Activated CD8-positive, alpha-beta T cell treated with anti-CD3 and anti-CD28 coated beads for 36 hours (primary cell): ENCODE measurements at regions not wholly inside any gene's neighbourhood (a gene's known extent, or its start where the extent isn't known, plus 50 kb on each side); places are given as distances from the start of the nearest gene placed in this dataset.

Experiments used
- ATAC-seq: fragments of 200-7000 bp; cut with Tn5 transposase; one replicate; pipeline ENCODE4 v1.10.0; 2021; ENCODE audit warnings: mild to moderate bottlenecking, moderate library complexity
- CTCF ChIA-PET: fragments of 350-600 bp; sonication (Branson Sonifier 250); formaldehyde crosslinking; loops from one replicate; lab custom pipeline; 2021; ENCODE audit warnings: antibody characterized with exemption; lab: Charles Lee
- POLR2A ChIA-PET: fragments of 350-600 bp; sonication (Branson Sonifier 250); formaldehyde crosslinking; loops from one replicate; lab custom pipeline; 2021; ENCODE audit warnings: antibody characterized with exemption; lab: Charles Lee
- DNase-seq: peaks from one replicate; pipeline ENCODE4 v3.0.0-alpha.2; 2020
- H3K27ac Mint-ChIP-seq: one replicate; pipeline ENCODE4 v1.8.0; 2021; ENCODE audit warnings: mild to moderate bottlenecking, mixed read lengths
- H3K27me3 Mint-ChIP-seq: one replicate; pipeline ENCODE4 v1.8.0; 2021; ENCODE audit warnings: mixed read lengths
- H3K36me3 Mint-ChIP-seq: one replicate; pipeline ENCODE4 v1.8.0; 2021; ENCODE audit warnings: low read depth, mixed read lengths
- H3K4me1 Mint-ChIP-seq: one replicate; pipeline ENCODE4 v1.8.0; 2021; ENCODE audit warnings: low read depth, mixed read lengths
- H3K4me3 Mint-ChIP-seq: one replicate; pipeline ENCODE4 v1.8.0; 2021; ENCODE audit warnings: mild to moderate bottlenecking, moderate library complexity, mixed read lengths
- H3K9me3 Mint-ChIP-seq: one replicate; pipeline ENCODE4 v1.8.0; 2021; ENCODE audit warnings: mixed read lengths
- CTCF ChIP-seq: fragments of 200-600 bp; IDR thresholded peaks from one replicate; pipeline ENCODE4 v1.8.0; 2022; ENCODE audit warnings: antibody characterized with exemption, mild to moderate bottlenecking
- intact Hi-C: fragments of 100-400 bp; cut with micrococcal nuclease; formaldehyde crosslinking; loops from one replicate; pipeline ENCODE4 v1.10.0; 2022

DNA sequence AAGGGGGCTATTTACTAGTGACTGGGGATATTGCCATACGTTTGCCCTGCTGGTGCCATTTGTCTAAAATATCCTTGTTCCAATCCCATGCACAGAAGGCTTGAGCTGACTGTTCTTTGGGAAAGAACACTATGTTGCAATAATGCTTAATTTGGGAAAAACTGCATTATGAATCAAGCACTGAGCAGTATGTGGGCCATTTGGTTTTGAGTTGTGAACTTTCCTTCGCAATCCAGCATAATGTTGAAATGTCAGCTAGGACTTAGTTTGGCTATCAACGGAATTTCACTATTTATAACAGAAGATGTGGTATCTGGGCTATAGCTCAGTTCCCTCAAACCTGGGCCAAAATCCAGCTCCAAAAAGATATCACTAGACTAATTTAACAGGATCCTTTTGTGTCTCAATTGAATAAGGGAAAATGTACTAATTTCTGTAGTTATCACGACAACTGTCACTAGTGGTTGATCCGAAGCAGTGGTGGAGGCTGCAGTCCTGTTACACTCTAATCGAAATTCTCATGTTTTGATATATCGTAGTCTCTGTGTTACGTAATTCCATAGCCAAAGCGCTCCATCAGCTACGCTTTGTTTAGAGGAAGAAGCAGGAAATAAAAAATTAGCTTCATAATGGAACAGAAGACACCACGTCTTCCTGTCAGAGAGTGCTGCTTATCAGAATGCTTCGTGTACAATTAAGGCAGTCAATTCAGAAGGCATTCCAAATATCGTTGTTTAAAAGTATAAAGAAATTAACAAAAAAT, 686.8 kb upstream of the SALL3 start:
- Mint-ChIP-seq H3K4me3 (no peak overlapping the region), H3K36me3 (no peaks in the 10 kb centered on the region), H3K9me3 (no peaks in the 10 kb centered on the region), H3K27ac (no peak overlapping the region), H3K4me1 (no peaks in the 10 kb centered on the region), H3K27me3 (no peaks in the 10 kb centered on the region)
- ChIA-PET POLR2A (no interaction called here), CTCF (no interaction called here)
- no peak for ATAC-seq
- DNase-seq = no peak
- TF ChIP-seq CTCF = no peak
- intact Hi-C loops = no loop called here

- no peak overlapping the region for H3K27ac Mint-ChIP-seq
- POLR2A ChIA-PET = no interaction called here
- intact Hi-C loops = no loop called here
- no peak for ATAC-seq
- DNase-seq = no peak
- H3K4me3 Mint-ChIP-seq = no peak overlapping the region
- no peaks in the 10 kb centered on the region for H3K9me3 Mint-ChIP-seq
- CTCF ChIA-PET = no interaction called here
- no peaks in the 10 kb centered on the region for H3K27me3 Mint-ChIP-seq
- TF ChIP-seq CTCF = no peak
- no peaks in the 10 kb centered on the region for H3K4me1 Mint-ChIP-seq
- H3K36me3 Mint-ChIP-seq = no peaks in the 10 kb centered on the region
Measured at GRCh38 chr18:78293540-78293939, 686.1 kb upstream of the SALL3 start.

GRCh38 chr18:78293940-78294541, 685.6 kb upstream of the SALL3 start:
- Mint-ChIP-seq H3K36me3 (no peaks in the 10 kb centered on the region), H3K4me3 (no peak overlapping the region), H3K4me1 (no peaks in the 10 kb centered on the region), H3K27ac (no peak overlapping the region), H3K27me3 (no peaks in the 10 kb centered on the region), H3K9me3 (no peaks in the 10 kb centered on the region)
- intact Hi-C loops = no loop called here
- TF ChIP-seq CTCF = no peak
- ATAC-seq (no peak), DNase-seq (no peak)
- ChIA-PET POLR2A (no interaction called here), CTCF (no interaction called here)

GRCh38 chr18:78295262-78295661, 684.4 kb upstream of the SALL3 start:
- no peak for DNase-seq
- CTCF ChIA-PET = no interaction called here
- no peaks in the 10 kb centered on the region for H3K4me1 Mint-ChIP-seq
- intact Hi-C loops = no loop called here
- POLR2A ChIA-PET = no interaction called here
- no peak for TF ChIP-seq CTCF
- no peak for ATAC-seq
- no peak overlapping the region for H3K4me3 Mint-ChIP-seq
- H3K9me3 Mint-ChIP-seq = no peaks in the 10 kb centered on the region
- no peak overlapping the region for H3K27ac Mint-ChIP-seq
- H3K27me3 Mint-ChIP-seq = no peaks in the 10 kb centered on the region
- no peaks in the 10 kb centered on the region for H3K36me3 Mint-ChIP-seq

DNA sequence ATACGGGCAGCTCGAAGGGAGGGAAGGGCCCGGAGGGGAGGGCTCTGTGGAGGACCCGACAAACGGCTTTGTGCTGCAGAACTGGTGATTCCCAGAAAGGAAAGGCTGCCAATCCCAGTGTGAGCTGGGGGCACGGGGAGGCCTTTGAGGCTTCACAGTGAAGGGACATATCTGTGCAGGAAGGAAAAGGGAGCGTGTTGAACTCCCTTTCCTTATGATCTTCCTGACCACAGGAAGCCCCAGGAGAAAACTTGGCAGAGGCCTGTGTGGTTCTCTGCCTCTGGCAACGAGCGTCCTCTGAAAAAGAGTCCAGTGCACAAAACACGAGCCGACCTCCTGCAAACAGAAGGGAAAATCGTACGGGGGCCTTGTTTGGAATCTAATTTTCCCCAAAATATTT, 683.5 kb upstream of the SALL3 start:
- CTCF ChIA-PET = no interaction called here
- intact Hi-C loops = no loop called here
- no peak for TF ChIP-seq CTCF
- H3K27ac Mint-ChIP-seq = no peak overlapping the region
- no peaks in the 10 kb centered on the region for H3K36me3 Mint-ChIP-seq
- POLR2A ChIA-PET = interaction anchor here (0.5 kb wide), 1 partner anchor 147 kb away, joined by 3 read pairs; no protein-coding TSS in a partner anchor
- H3K4me3 Mint-ChIP-seq = no peak overlapping the region
- no peaks in the 10 kb centered on the region for H3K4me1 Mint-ChIP-seq
- H3K27me3 Mint-ChIP-seq = no peaks in the 10 kb centered on the region
- ATAC-seq = no peak
- no peaks in the 10 kb centered on the region for H3K9me3 Mint-ChIP-seq
- no peak for DNase-seq
